Right lung (tissue), 2 donors: ENCODE measurements at regions not wholly inside any gene's neighbourhood (a gene's known extent, or its start where the extent isn't known, plus 50 kb on each side); places are given as distances from the start of the nearest gene placed in this dataset.
"Not testable (repeated sequence)": the region's sequence is repeated elsewhere in the genome, so short reads cannot be mapped to it uniquely, and the experiment has no call there.

ENCODE experiments used
- DNase-seq, 2 donors: peaks; one replicate each; pipeline ENCODE4 v3.0.0-alpha.2; 2013

- DNase-seq = no peak
Measured at GRCh38 chr3:55297245-55297644, 189.9 kb downstream of the WNT5A start.

DNA sequence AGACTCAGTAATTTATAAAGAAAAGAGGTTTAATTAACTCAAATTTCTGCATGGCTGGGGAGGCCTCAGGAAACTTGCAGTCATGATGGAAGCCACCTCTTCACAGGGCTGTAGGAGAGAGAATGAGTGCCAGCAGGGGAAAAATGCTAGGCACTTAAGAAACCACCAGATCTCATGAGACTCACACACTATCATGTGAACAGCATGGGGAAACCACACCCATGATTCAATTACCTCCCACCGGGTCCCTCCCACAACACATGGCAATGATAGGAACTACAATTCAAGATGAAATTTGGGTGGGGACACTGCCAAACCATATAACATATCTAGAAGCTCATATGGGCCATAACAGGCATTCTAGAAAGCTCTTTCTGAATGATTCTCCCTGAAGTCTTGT is 190.3 kb downstream of the WNT5A start:
- no peak for DNase-seq

GRCh38 chr3:55296030-55296429 is 191.1 kb downstream of the WNT5A start:
- no peak for DNase-seq

- no peak for DNase-seq
Measured at GRCh38 chr3:55294557-55294956, 192.5 kb downstream of the WNT5A start.

- DNase-seq = no peak
Measured at GRCh38 chr3:55292360-55292759, 194.7 kb downstream of the WNT5A start.

DNA sequence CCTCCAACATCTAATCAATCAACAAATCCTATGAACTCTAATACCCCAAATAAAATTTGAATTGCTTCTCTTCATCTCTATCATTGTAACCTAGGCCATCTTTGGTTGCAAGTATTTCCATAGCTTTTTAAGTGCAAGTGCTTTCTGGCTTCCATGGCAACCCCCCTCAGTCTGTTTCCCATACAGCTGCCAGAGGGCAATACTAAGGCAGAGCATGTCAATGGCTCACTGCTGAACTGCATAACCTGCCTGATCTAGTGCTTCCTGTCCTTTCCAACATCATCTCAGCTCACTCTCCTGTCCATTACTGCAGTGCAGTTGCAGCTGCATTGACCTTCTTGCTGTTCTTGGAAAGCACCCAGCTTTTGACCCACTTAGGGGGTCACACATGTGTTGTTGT is 198.4 kb downstream of the WNT5A start:
- DNase-seq = no peak

DNA sequence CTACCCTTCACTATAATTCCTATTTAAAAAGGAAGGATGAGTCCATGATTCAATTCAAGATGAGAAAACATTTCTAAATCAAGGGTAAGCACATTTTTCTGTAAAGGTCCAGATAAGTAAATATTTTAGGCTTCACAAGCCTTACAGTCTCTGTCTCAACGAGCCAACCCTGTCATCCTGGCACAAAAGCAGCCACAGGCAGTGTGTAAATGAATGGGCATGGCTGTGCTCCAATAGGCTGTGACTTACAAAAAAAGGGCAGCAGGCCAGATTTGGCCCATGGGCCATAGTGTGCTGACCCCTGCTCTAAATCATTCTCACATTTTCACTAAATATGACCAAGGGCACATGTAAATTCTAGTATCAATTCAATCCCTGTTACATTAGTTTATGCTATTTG is 200.4 kb downstream of the WNT5A start:
- no peak for DNase-seq

GRCh38 chr3:55285156-55285555 is 201.9 kb downstream of the WNT5A start:
- DNase-seq = no peak

DNA sequence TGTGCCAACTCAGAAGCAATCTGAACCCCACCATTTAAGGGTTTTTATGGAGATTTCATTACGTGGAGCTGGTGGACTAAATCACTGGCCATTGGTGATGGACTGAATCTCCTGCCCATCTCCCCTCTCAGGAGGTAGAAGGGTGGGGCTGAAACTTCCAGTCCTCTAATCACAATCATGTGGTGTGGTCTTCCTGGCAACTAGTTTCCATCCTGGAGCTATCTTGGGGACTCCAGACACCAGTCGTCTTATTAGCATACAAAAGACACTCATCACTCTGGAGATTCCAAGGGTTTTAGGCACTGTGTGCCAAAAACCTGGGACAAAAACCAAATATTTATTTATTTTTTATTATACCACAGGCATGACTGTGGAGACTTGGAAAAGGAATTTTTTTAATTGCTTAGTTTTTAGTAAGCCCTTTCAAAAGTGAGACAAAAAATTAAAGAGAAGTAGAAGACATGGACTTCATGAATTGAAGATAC is 203.6 kb downstream of the WNT5A start:
- DNase-seq = no peak

- no peak for DNase-seq
Measured at GRCh38 chr3:55282994-55283393, 204.1 kb downstream of the WNT5A start.

- DNase-seq = no peak
Measured at GRCh38 chr3:55272031-55272645, 215.0 kb downstream of the WNT5A start.

DNA sequence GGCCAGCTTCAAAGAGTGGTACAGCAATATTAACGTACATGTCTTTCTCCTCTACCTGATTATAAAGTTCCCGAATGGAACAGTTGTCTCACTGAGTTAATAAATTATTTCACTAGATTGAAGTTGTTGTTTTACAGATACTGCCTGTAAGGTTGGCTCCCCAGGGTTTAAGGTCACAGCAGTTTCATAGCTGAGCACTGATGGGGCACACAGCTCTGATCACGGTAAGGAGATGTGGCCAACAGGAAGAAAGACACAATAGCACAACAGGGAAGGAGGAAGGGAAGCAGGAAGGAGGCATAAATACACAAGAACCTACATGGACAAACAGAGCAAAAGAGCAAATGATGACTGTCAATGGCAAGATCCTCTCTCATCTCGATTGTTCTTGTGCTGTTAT is 215.6 kb downstream of the WNT5A start:
- DNase-seq = no peak

- DNase-seq = no peak
Measured at GRCh38 chr3:55270976-55271375, 216.1 kb downstream of the WNT5A start.

DNA sequence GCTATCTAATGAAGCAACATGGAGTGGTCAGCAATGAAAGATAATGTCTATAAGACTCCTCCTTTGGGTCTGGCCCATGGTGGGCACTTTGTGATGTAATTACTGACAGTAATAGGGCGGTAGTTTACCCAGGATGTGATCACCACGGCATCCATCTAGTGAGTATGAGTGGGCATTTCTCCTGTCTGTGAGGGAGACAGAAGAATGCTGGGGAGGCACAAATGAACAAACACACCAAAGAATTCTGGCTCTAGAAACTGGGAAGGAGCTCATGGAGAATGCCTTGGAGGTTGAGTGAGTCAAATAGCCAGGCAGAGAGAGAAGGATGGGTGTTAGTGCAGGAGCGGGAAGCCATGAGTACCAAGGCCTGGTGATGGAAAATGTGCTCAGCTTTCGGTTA is 217.5 kb downstream of the WNT5A start:
- DNase-seq = no peak

- no peak for DNase-seq
Measured at GRCh38 chr3:55269096-55269495, 218.0 kb downstream of the WNT5A start.

DNA sequence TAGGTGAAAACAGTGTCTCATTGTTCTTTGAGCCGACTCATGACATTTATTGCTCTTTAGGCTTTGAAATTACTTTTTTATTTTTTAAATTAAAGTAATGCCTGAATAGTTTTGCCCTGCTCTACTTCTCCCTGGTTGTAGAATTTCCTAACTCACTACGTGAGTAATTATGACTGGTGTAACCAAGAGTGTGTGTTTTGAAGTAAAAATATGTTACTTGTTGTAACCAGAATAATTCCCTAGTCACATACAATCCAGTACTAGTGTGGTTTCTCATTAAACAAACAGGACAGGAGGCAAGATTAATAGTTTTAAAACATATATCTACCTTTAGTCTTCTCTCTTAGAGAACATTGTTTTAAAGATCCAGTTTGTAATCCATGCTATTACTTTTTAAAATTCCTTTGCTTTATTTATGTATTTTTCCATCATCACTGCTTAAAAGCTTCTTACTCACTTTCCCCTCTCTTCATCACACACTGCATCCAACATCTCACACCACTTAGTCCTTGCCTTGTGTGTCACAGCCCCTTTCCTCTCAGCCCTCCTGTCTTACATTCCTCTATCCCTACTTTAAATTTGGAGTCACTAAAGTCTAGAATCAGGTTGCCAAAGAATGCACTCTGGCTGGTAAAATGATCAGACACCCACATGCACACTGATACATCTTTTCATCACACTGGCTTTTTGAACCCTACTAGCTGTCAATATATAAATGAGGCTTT is 219.7 kb downstream of the WNT5A start:
- DNase-seq = no peak

DNA sequence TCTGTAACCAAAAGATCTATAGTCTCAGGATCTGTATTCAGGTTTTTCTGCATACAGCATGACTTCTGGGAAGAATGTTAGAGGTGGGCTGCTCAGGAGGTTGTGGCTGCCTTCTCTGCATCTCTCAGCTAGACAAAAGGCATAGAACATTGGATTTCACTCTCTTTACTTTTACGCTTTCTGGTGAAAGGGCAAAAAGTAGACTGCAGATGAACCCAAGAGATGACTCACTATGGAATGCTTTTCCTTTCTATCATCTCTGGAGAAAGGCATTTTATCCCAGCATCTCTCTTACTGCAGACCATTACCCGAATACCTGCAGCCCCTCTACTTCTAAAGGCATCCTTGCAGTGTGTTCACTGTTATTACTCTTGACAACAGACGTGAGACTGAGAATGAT is 222.2 kb downstream of the WNT5A start:
- no peak for DNase-seq

GRCh38 chr3:55252921-55253320 is 234.2 kb downstream of the WNT5A start:
- no peak for DNase-seq

GRCh38 chr3:55249156-55249555 is 237.9 kb downstream of the WNT5A start:
- DNase-seq = not testable (repeated sequence)

DNA sequence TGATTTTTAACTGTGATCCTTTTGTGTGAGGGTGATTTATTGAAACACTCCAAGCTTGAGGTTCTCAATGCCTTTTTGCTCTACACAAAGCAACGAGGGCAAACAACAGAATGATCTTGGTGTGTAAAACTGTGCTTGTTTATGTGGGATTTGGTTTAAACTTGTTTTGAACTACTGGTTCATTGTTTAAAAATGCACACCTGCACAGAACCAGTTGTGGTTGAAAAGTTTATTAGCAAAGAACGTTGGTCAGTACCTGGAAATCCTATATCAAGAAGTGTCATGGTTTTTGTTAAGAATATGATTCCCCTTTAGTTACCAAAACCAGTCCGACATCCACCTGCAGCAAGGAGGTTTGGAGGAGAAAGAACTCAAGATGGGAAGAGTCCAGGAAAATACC is 239.4 kb downstream of the WNT5A start:
- DNase-seq = no peak

- DNase-seq = no peak
Measured at GRCh38 chr3:55246033-55246432, 241.1 kb downstream of the WNT5A start.

GRCh38 chr3:55245351-55245750 is 241.8 kb downstream of the WNT5A start:
- DNase-seq = no peak

DNA sequence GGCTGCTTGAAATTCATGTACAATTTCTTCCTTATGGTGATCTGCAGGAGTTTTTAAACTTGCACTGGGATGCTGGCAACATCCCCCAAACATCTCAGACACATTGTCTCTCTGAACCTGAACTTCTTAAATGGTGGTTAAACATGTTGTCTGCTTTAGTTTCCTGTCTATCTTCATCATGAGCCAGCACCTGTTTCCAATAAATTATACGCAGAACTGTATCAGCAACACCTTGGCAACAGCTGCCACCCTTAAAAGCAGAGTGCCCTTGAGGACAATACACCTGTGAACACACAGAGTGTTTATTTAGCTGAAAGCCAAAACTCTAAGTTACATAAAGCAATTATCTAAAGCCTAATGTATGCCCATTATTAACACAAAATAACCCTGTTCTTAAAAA is 242.9 kb downstream of the WNT5A start:
- no peak for DNase-seq

- no peak for DNase-seq
Measured at GRCh38 chr3:55243678-55244077, 243.4 kb downstream of the WNT5A start.
